B cell (primary cell): ENCODE measurements at regions not wholly inside any gene's neighbourhood (a gene's known extent, or its start where the extent isn't known, plus 50 kb on each side); places are given as distances from the start of the nearest gene placed in this dataset.

Experiments
- EZH2 ChIP-seq: IDR thresholded peaks from 2 replicates; pipeline ENCODE4 v1.6.1; 2012; ENCODE audit warnings: borderline replicate concordance, low read depth, mild to moderate bottlenecking, moderate library complexity, low read length; ENCODE audit not compliant: insufficient read depth, poor library complexity, severe bottlenecking
- TF ChIP-seq, protein P1 (sequence below): fragments of 200-600 bp; IDR thresholded peaks from one replicate; pipeline ENCODE4 v1.8.0; 2022; ENCODE audit warnings: antibody characterized with exemption, mild to moderate bottlenecking

DNA sequence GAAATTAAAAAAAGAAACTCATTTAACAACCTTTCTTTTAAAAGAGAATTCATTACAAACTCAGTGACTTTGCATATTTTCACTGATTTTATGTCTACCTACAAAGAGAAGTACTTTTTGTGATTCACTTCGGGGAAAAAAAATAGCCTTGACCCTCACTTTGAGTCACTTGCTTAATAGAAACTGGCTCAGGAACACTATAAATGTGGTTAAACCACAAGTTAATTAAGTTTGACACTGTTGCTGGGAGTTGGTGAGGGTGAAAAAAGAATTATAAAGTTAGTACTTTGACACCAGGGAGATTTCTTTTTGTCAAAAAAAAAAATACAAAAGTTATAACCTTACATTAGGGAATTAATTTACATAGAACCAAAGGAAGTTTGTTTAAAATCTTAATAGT is 810.9 kb downstream of the NR2F2 start:
- TF ChIP-seq, protein P1, sequence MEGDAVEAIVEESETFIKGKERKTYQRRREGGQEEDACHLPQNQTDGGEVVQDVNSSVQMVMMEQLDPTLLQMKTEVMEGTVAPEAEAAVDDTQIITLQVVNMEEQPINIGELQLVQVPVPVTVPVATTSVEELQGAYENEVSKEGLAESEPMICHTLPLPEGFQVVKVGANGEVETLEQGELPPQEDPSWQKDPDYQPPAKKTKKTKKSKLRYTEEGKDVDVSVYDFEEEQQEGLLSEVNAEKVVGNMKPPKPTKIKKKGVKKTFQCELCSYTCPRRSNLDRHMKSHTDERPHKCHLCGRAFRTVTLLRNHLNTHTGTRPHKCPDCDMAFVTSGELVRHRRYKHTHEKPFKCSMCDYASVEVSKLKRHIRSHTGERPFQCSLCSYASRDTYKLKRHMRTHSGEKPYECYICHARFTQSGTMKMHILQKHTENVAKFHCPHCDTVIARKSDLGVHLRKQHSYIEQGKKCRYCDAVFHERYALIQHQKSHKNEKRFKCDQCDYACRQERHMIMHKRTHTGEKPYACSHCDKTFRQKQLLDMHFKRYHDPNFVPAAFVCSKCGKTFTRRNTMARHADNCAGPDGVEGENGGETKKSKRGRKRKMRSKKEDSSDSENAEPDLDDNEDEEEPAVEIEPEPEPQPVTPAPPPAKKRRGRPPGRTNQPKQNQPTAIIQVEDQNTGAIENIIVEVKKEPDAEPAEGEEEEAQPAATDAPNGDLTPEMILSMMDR: no peak
- no peak for TF ChIP-seq EZH2
